ENCODE measurements at regions not wholly inside any gene's neighbourhood (a gene's known extent, or its start where the extent isn't known, plus 50 kb on each side); places are given as distances from the start of the nearest gene placed in this dataset.

DNA sequence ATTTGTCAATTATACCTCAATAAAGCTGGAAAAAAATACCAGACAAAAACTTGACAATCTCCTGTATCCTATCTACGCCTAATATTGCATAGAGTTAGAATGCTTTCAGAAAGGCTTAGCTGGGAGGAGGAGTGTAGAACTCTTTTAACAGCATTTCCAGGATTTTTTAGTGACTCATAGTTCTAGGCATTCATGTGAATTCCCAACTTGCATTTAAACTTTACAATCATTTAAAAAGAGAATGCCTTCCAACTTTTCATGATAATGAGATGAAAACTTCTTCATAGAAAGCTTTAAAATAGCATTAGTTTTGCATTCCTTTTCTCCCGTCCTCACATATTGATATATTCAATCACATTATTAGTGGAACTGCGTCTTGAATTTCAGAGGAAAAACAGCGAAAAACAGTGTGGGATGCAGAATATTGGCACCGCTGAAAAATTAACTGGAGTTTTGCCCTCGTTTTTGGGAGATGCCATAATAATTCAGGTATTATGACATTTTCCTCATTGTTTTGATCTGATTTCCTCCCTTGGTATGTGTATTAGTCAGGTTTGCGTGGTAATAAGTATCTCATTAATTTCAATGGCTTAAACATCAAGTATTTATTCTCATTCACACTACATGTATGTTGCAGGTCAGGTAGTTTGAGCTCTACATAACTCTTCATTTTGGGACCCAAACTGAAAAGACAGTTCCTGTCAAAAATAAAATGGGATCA, 293.2 kb upstream of the FIGN start:
- no peak for TF ChIP-seq POLR2A (IDR thresholded peaks at IDR 0.05)
- TF ChIP-seq, protein P1, sequence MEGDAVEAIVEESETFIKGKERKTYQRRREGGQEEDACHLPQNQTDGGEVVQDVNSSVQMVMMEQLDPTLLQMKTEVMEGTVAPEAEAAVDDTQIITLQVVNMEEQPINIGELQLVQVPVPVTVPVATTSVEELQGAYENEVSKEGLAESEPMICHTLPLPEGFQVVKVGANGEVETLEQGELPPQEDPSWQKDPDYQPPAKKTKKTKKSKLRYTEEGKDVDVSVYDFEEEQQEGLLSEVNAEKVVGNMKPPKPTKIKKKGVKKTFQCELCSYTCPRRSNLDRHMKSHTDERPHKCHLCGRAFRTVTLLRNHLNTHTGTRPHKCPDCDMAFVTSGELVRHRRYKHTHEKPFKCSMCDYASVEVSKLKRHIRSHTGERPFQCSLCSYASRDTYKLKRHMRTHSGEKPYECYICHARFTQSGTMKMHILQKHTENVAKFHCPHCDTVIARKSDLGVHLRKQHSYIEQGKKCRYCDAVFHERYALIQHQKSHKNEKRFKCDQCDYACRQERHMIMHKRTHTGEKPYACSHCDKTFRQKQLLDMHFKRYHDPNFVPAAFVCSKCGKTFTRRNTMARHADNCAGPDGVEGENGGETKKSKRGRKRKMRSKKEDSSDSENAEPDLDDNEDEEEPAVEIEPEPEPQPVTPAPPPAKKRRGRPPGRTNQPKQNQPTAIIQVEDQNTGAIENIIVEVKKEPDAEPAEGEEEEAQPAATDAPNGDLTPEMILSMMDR (IDR thresholded peaks at IDR 0.05) = no peak

Measured in testis (tissue), 2 donors.